ENCODE measurements at regions not wholly inside any gene's neighbourhood (a gene's known extent, or its start where the extent isn't known, plus 50 kb on each side); places are given as distances from the start of the nearest gene placed in this dataset.
A peak's percentile ranks its signal among the peaks of the same experiment; 100 is the strongest.
"Not testable (repeated sequence)": the region's sequence is repeated elsewhere in the genome, so short reads cannot be mapped to it uniquely, and the experiment has no call there.

- DNase-seq, result not testable (repeated sequence)
These were observed 5454.6 kb upstream of the TPTE start for GRCh38 chr21:5066682-5067251.

DNA sequence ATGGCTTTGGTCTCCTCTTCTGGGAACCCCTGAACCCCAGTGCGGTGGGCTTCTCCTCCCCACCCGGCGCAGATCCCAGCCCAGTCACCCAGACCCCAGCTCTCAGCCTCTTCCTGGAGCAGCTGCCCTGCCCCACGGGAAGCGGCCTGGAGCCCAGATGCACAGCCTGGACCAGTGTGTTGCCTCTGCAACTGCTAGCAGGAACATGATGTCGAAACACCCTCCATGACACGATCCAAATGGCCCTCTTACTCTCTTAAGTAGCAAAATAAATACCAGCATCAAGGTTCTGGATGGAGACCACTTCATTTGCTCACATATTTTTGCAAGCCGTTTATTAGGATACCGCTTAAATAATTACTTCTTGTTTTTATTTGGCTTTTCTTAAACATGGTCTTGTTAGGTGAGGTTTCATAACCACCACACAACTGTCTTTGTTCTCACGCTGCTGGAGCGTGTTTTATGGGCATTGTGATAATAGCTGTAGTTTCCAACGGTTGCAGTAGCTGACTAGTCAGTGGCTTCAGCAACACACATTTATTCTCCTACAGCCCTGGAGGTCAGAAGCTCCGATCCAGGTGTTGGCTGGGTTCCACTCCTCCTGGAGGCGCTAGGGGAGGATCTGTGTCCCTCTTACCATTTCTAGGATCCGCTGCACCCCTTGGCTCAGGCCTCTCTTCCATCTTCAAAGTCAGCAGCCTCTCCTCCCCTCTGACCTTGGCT is 5453.9 kb upstream of the TPTE start:
- not testable (repeated sequence) for DNase-seq

- not testable (repeated sequence) for DNase-seq
These were observed 5452.7 kb upstream of the TPTE start for GRCh38 chr21:5068649-5069048.

DNA sequence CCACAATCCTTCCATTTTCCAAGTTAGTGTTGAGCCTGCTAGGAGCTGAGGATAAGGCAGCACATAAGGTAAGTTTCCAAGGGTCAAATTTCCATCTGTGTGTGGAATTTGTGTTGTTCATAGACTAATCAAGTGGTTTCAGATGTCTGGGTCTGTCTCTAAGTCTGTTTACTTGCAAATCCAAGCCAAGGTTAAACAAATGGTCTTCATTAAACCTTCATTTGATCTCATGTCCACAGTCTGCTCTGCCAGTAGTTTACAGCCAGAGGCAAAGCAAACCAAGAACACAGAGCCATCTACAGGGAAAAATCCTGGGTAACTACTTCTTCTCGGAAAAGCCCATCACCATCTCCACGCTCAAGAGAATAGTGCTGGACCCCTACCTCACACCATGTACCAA is 5450.2 kb upstream of the TPTE start:
- DNase-seq, result not testable (repeated sequence)

DNA sequence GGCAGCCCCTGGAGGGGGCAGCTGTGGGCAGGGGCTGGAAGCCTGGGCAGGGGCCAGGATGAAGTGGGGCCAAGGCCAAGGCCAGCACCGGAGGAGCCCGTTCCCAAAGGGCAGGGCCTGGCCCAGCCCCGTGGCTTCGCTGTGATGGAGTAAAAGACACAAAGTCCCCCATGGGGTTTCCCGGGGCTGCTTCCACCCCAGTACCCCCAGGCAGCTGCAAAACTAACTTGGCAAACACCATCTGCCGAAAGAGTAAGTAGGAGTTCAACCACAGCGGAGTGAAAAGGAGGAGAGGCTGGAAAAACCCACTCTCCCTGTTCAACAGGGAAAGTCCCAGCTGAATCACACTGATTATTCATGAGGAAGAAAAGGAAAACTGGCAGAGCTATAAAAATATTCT is 5444.5 kb upstream of the TPTE start:
- not testable (repeated sequence) for DNase-seq

DNA sequence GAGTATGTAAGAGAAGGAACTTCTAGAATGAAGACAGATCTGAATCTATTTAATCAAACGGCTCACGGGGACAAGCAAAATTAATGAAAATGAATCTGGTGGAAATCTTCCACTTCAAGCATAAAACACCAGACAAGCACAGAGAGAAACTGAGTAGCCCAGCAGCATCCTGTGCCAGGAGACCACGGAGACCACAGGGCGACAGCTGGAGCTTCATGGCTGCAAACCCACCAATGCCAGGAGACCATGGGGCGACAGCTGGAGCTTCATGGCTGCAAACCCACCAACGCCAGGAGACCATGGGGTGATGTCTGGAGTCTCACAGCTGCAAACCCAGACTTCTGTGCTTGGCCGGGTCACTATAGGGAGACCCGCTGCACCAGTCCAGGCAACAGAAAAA is 5442.0 kb upstream of the TPTE start:
- DNase-seq, result not testable (repeated sequence)

- not testable (repeated sequence) for DNase-seq
These were observed 5441.4 kb upstream of the TPTE start for GRCh38 chr21:5080015-5080414.

DNA sequence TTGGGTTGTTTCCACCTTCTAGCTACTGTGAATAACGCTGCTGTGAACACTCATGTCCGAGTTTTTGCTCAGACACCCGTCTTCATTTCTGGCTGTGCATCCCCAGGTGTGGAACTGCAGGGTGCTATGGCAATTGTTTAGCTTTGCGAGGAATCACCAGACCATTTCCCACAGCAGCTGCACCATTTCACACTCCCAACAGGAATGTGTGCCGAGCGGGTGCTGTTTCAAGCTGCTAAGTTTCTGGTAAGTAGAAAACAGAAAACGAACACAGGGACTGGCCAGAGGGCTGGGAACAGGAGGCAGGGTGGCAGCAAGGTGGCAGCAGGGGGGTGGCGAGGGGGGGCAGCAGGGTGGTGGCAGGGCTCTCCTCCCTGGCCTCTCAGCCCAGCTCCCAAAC is 5437.1 kb upstream of the TPTE start:
- DNase-seq, result not testable (repeated sequence)

GRCh38 chr21:5085456-5085855 is 5435.9 kb upstream of the TPTE start:
- DNase-seq, result not testable (repeated sequence)

DNA sequence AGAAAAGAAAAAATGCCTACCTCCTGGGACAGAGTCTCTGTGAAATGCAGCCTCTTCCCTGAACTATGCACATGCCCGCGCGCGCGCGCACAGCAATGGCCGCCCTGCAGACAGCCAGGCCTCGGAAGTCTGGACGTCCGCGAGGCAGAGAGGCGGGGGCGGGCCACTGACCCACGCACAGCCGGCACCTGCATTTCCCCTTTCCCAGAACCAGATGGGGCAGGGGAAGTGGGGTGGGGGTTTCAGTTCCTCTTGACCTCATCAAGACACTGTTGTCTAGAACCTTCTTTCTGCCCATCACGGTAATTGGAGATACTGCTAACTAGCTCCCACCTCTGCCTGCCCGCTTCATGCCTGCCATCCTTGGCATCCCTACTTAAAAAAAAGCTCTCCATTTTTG is 5435.0 kb upstream of the TPTE start:
- not testable (repeated sequence) for DNase-seq

GRCh38 chr21:5088820-5089219 is 5432.6 kb upstream of the TPTE start:
- DNase-seq, result not testable (repeated sequence)

- not testable (repeated sequence) for DNase-seq
These were observed 5431.8 kb upstream of the TPTE start for GRCh38 chr21:5089399-5090089.

DNA sequence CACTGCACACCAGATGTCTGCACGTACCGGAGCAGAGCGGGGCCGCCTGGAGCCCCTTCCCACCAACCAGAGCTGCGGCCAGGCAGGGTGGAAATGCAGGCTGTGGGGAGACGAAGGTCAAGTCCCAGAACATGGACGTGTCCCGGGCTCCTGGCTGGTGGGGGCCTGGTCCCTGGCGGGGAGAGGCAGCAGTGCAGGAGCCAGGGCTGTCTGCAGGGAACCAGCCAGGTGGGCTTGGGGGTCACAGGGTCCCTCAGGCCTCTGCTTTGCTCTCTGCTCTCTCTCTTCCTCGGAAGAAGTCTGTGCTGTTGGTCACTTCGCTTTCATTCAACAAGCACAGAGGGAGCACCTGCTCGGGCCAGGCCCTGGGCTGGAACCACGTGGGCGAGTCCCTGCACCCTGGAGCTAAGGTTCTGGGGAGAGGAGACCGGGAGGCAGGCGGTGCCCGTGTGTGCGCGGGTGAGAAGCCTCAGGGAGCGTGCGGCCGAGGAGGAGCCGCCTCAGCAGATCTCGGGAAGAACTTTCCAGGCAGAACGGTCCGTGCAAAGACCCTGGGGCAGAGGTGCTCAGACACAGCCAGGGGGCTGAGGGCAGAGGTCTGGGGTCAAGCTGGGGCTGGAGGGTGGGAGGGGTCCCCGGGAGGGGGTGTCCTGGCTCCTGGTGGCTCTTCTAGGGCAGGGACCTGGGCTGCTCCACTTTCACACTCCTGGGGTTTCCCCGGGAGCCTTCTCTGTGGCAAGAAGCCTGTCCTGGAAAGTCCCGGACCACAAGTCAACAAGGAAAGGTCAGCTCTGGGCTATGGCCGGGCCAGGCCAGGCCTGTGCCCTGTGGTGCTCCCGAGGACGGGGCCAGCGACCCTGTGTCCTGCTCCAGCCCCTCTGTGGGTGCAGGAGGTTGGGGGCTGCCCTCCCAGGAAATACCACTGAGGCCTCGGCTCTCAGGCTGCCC is 5431.0 kb upstream of the TPTE start:
- DNase-seq, result not testable (repeated sequence)

- not testable (repeated sequence) for DNase-seq
These were observed 5430.1 kb upstream of the TPTE start for GRCh38 chr21:5091274-5091673.

GRCh38 chr21:5095628-5096027 is 5425.8 kb upstream of the TPTE start:
- DNase-seq, result not testable (repeated sequence)

DNA sequence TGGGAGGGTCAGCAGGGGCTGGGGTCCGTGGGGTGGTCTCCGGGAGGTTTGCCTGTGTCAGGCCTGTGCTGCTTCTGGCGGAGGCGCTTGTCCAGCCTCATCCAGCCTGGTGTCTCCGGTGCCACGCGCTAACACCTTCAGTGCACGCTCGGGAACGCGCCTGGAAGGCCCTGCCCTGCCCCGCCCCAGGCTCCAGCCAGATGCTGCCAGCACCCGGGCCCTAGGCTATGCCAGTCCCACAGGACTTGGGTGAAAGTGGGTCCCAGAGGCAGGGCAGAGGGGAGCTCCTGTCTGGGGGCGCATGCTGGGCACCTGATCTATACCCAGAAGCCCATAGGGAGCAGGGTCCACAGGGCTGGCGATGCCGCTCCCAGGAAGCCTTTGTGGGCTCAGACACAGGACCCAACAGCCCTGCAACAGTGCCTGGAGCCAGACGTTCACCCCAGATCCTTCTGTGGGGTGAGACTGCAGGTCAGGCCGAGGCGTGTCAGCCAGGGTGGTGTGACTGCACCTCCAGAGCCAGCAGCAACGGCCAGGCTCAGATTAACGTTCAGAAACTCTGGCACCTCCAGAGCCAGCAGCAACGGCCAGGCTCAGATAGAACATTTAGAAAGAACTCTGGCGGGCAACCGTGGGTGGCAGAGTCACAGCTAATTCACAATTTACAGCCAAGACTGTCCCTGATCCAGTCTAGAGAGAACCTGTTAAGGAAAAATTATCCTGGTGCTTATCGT is 5423.2 kb upstream of the TPTE start:
- not testable (repeated sequence) for DNase-seq

DNA sequence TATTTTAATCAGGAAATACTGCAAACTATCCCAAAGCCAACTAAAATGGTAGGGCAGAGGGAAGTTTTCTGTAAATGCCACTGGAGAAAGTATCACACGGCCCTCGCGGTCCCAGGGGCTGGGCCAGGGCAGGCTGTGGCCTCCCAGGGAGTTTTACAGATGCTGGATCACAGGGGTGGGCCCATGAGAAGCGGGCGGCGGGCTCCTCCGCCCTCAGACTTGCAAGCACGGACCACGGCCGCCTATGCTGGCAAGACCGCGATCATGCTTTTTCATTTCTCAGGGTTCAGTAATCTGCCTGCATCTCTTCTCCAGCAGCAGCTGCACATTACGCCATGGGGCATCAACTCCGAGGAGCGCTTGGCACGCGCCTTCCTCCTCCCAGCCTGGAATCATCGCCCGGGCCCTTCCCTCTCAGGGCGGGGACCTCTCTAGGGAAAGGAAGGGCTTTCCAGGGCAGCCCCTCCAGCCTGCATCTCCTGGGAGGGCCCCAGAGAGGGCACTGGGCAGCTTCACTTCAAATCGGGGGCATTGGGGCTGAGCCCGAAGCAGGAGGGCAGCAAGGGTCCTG is 5420.7 kb upstream of the TPTE start:
- DNase-seq, result not testable (repeated sequence)

- DNase-seq, result peak; percentile 59 to 83 (median 73)
These were observed 5419.6 kb upstream of the TPTE start for GRCh38 chr21:5101749-5102148.

- DNase-seq, result peak in 1 of 5 donors; percentile 19
These were observed 5417.4 kb upstream of the TPTE start for GRCh38 chr21:5103880-5104561.

DNA sequence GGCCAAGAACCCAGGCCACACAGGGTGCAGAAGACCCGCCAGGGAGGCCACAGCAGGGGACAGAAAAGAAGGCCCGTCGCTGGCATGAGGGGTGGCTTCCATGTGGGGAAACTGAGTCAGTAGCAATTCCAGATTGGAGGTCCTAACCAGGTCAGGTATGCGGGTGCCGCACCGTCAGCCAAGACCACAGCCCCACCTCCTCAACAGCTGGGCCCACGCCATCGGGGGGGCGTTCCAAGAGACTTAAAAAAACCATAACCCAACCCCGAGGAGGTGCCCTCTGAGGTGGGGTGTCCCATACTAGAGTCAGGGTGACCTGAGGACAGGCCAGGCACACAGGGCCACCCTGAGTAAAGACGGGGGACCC is 5416.8 kb upstream of the TPTE start:
- DNase-seq, result not testable (repeated sequence)

Measured in T-helper 1 cell (primary cell).